Suprapubic skin (tissue), 3 donors: ENCODE measurements at regions not wholly inside any gene's neighbourhood (a gene's known extent, or its start where the extent isn't known, plus 50 kb on each side); places are given as distances from the start of the nearest gene placed in this dataset.

ENCODE experiments used
- CTCF ChIP-seq, 2 donors: fragments of 200-600 bp in 1 of 2; fragments of 450-650 bp in 1 of 2; sonication (generic) in 1 of 2; IDR thresholded peaks; one replicate each; pipeline ENCODE4 v1.5.1; 2016 to 2019; ENCODE audit warnings: antibody characterized with exemption in 2 of 2, mild to moderate bottlenecking in 1 of 2, moderate library complexity in 1 of 2
- EP300 ChIP-seq: sonication (generic); formaldehyde crosslinking; IDR thresholded peaks from one replicate; pipeline ENCODE4 v1.6.1; 2017; ENCODE audit warnings: antibody characterized with exemption
- POLR2A ChIP-seq, 2 donors: fragments of 450-650 bp; IDR thresholded peaks; one replicate each; pipeline ENCODE4 v1.6.1; 2017; ENCODE audit warnings: antibody characterized with exemption in 2 of 2, mild to moderate bottlenecking in 2 of 2, moderate library complexity in 2 of 2

GRCh38 chr4:80124246-80125211 lies 51.5 kb upstream of the ANTXR2 start:
- no peak for TF ChIP-seq CTCF (IDR thresholded peaks at IDR 0.05)
- no peak for TF ChIP-seq POLR2A (IDR thresholded peaks at IDR 0.05)
- no peak for TF ChIP-seq EP300
